ENCODE measurements at regions not wholly inside any gene's neighbourhood (a gene's known extent, or its start where the extent isn't known, plus 50 kb on each side); places are given as distances from the start of the nearest gene placed in this dataset.

DNA sequence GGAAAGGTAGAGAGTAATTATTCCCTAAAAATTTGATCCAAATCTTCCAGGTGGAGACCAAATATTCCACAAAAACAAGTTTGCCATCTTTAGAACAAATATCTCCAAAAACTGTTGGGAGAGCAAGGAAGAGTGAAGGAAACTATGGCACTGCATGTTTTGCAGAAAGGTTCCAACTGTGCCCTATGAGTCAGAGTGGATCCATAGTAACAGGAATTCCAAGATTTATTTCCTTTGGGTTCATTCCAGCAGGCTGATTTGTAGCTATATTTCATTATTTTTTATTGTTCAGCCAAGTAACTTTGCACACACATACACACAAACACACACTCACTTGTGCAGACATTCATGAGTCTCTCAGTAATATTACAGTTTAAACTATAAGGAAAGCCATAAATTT, 459.7 kb upstream of the EPHA6 start:
- TF ChIP-seq CTCF (IDR thresholded peaks at IDR 0.05; ENCODE audit: unreplicated experiment in 3 of 3): no peak
- Mint-ChIP-seq H3K27ac (no peak overlapping the region), H3K36me3 (ENCODE audit: low read depth) (no peaks in the 10 kb centered on the region), H3K27me3 (ENCODE audit: low read depth) (no peaks in the 10 kb centered on the region), H3K4me1 (no peaks in the 10 kb centered on the region), H3K4me3 (no peak overlapping the region), H3K9me3 (peaks cover 4% of the 10 kb centered on the region)

DNA sequence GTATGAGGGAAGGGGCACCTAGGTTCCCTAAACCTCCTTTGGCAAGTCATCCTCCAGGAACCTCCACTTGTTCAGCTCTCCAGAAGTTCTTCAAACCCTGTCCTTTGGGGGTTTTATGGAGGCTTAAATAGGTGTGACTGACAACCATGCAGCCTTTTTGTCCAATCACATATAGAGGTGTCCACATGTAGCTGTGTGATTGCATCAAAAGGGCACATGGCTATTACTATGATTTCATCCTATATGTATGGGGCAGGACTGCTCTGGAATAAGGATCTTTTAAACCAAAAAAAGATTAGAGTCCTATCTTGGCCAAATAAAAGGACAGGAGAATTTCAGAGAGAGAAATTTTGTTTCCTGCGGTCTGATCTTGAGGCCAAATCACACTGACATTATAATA, 453.2 kb upstream of the EPHA6 start:
- Mint-ChIP-seq H3K9me3 (peaks cover 4% of the 10 kb centered on the region), H3K27ac (no peak overlapping the region), H3K36me3 (ENCODE audit: low read depth) (no peaks in the 10 kb centered on the region), H3K4me1 (no peaks in the 10 kb centered on the region), H3K4me3 (no peak overlapping the region), H3K27me3 (ENCODE audit: low read depth) (no peaks in the 10 kb centered on the region)
- no peak for TF ChIP-seq CTCF (IDR thresholded peaks at IDR 0.05; ENCODE audit: unreplicated experiment in 3 of 3)

DNA sequence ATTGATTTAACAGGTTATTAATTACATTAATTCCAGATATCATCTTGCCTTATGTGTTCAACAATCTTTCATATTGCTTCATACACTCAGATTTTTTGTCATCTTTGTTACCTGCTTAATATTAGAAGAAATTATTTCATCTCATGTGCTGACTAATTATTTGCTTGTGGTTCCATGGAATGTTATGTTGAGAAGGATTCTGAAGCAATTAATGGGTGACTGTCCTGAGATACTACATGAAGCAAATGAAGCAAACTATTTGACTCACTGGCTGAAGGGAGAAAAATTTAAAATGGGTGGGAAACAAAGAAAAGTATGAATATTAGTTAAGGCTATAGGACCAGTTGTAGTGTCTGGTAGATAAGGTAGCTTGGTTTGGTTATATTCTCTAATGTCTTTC, 443.8 kb upstream of the EPHA6 start:
- Mint-ChIP-seq H3K9me3 (no peaks in the 10 kb centered on the region), H3K27me3 (ENCODE audit: low read depth) (peaks cover 4% of the 10 kb centered on the region), H3K27ac (no peak overlapping the region), H3K36me3 (ENCODE audit: low read depth) (no peaks in the 10 kb centered on the region), H3K4me1 (no peaks in the 10 kb centered on the region), H3K4me3 (no peak overlapping the region)
- no peak for TF ChIP-seq CTCF (IDR thresholded peaks at IDR 0.05; ENCODE audit: unreplicated experiment in 3 of 3)

GRCh38 chr3:96410006-96410730, 404.2 kb upstream of the EPHA6 start:
- Mint-ChIP-seq H3K27ac (no peak overlapping the region), H3K27me3 (ENCODE audit: low read depth) (no peaks in the 10 kb centered on the region), H3K4me1 (no peaks in the 10 kb centered on the region), H3K9me3 (peaks cover 4% of the 10 kb centered on the region), H3K36me3 (ENCODE audit: low read depth) (no peaks in the 10 kb centered on the region), H3K4me3 (no peak overlapping the region)
- TF ChIP-seq CTCF (IDR thresholded peaks at IDR 0.05; ENCODE audit: unreplicated experiment in 3 of 3): no peak

DNA sequence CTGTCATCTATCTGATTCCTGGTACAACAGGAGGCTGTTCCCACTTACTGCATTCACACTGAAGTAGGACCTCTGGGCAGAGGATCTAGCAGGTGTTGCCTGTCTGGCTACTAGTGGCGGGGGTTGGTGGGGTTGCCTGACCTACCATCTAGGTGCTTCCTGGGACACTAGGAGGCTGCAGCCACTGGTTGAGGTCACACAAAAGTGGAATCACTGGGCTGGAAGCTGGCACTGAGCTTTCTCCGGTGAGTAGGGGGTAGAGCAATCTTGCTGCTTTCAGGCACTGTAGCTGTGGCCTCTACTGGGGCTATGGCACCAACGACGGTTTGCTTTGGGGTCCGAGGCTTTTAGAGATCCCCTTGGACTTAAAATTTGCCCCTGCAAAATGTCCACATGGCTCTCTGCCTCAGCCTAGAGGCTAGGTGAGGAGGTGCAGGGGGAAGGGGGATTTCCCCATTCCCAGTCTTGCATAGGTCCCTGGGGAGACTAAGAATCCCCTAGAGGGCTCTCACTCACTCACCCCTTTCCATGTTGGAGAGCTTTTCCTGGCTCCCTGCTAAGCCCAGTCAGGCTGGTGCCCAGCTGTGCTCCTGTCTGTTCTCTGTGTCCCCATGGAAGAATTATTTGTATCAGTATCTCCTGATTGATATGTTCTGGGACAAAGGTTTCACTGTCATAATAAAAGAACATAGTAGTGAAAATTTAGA, 397.7 kb upstream of the EPHA6 start:
- no peak for TF ChIP-seq CTCF (IDR thresholded peaks at IDR 0.05; ENCODE audit: unreplicated experiment in 3 of 3)
- Mint-ChIP-seq H3K27me3 (ENCODE audit: low read depth) (no peaks in the 10 kb centered on the region), H3K36me3 (ENCODE audit: low read depth) (no peaks in the 10 kb centered on the region), H3K27ac (no peak overlapping the region), H3K4me1 (no peaks in the 10 kb centered on the region), H3K4me3 (no peak overlapping the region), H3K9me3 (no peaks in the 10 kb centered on the region)

- H3K4me3 Mint-ChIP-seq: no peak overlapping the region
- TF ChIP-seq CTCF (IDR thresholded peaks at IDR 0.05; ENCODE audit: unreplicated experiment in 3 of 3): no peak
- no peaks in the 10 kb centered on the region for H3K9me3 Mint-ChIP-seq
- no peak overlapping the region for H3K27ac Mint-ChIP-seq
- no peaks in the 10 kb centered on the region for H3K27me3 Mint-ChIP-seq (ENCODE audit: low read depth)
- no peaks in the 10 kb centered on the region for H3K36me3 Mint-ChIP-seq (ENCODE audit: low read depth)
- H3K4me1 Mint-ChIP-seq: no peaks in the 10 kb centered on the region
Observed at GRCh38 chr3:96428097-96428496, 386.3 kb upstream of the EPHA6 start.

Data from nephron (organoid).